ENCODE measurements at regions not wholly inside any gene's neighbourhood (a gene's known extent, or its start where the extent isn't known, plus 50 kb on each side); places are given as distances from the start of the nearest gene placed in this dataset.
A peak's percentile ranks its signal among the peaks of the same experiment; 100 is the strongest.

DNA sequence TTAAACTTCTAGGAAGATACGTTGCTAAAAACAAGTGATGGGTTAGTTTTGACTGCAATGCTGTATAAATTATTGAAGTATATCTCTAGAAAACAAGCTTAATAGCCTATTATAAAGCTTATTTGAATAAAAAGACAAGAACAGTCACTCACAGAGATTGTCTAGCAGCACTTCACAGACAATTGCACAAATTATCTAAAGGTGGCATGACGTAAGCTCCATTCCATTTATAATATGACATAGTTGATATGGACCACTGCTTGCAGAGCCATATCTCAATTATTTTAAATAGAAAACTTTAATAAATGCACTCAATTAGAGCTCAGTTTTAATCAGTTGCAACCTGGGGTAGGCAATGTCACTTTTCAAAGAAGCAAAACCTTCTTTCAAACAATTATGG is 319.9 kb upstream of the GBE1 start:
- H3K9ac ChIP-seq, result no peak overlapping the region
- no peak for TF ChIP-seq Cebpa-rat (IDR thresholded peaks at IDR 0.05)
- H3K36me3 ChIP-seq, result no peaks in the 10 kb centered on the region
- peak overlapping the region in 8 of 11 experiments; percentile 71 to 80 (median 74); a peak in 13 of 22 replicates for H3K27ac ChIP-seq
- H3K9me3 ChIP-seq (replicated peaks in 1 of 11), result no peaks in the 10 kb centered on the region
- H3K27me3 ChIP-seq, result 0 out of 22 replicates have a peak, but pooled peaks cover 0 to 5% (median 0%) of the 10 kb centered on the region in 11 experiments
- peaks cover 33 to 51% (median 46%) of the 10 kb centered on the region in 10 experiments for H3K4me1 ChIP-seq
- H4K20me1 ChIP-seq, result no peaks in the 10 kb centered on the region
- H3K4me3 ChIP-seq, result no peak overlapping the region
- peak overlapping the region; percentile 37 to 79 (median 74); a peak in 18 of 22 replicates for H3K4me2 ChIP-seq

DNA sequence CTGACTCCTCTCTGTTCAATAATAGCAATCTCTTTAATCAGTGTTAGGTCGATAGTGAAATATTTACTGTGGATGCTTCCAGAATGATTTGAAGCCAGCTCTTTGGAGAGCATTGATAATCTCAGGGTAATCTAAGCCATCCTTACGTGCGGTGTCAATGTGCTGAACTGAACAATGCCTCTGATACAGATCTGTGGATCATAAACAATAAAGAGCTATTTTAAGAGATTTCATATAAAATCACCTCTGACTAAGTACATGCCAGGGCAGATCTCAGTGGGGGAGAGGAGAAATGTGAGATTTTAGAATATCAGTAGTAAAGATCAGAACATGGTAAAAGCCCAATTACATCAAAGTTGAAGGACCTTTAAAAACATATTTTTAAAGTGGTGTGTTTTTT is 319.3 kb upstream of the GBE1 start:
- 0 out of 22 replicates have a peak, but pooled peaks cover 0 to 5% (median 0%) of the 10 kb centered on the region in 11 experiments for H3K27me3 ChIP-seq
- H3K27ac ChIP-seq, result peak overlapping the region in 10 of 11 experiments; percentile 26 to 80 (median 74); a peak in 20 of 22 replicates
- H3K4me3 ChIP-seq, result peak overlapping the region in 1 of 10 experiments; percentile 30; a peak in 3 of 20 replicates
- no peak for TF ChIP-seq Cebpa-rat (IDR thresholded peaks at IDR 0.05)
- H3K4me2 ChIP-seq, result peak overlapping the region; percentile 37 to 79 (median 74); a peak in 21 of 22 replicates
- H4K20me1 ChIP-seq, result no peaks in the 10 kb centered on the region
- no peaks in the 10 kb centered on the region for H3K9me3 ChIP-seq (replicated peaks in 1 of 11)
- peak overlapping the region in 10 of 11 experiments; percentile 3 to 67 (median 52); a peak in 15 of 22 replicates for H3K9ac ChIP-seq
- H3K36me3 ChIP-seq, result no peaks in the 10 kb centered on the region
- peaks cover 33 to 51% (median 44%) of the 10 kb centered on the region in 10 experiments for H3K4me1 ChIP-seq

DNA sequence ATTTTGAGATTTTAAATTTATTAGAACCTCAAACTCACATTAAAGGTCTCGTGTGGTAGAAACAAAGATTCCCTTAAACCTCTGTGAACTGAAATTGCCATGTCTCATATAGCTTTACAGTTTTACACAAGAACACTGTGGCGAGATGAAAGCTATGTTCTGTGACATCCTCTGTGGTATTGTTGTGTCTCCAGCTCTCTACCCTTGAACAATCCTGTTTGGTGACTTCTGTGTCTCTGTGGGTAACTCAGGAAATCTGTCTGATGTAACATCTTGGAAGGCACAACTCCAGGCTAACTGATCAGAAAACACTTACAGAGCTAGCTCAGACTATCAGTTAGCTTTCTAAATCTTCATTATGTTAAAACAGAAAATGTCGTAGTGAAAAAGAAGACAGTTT is 318.8 kb upstream of the GBE1 start:
- no peaks in the 10 kb centered on the region for H4K20me1 ChIP-seq
- no peaks in the 10 kb centered on the region for H3K36me3 ChIP-seq
- peak overlapping the region; percentile 37 to 79 (median 74) for H3K4me2 ChIP-seq
- no peaks in the 10 kb centered on the region for H3K9me3 ChIP-seq (replicated peaks in 1 of 11)
- peak in 5 of 11 experiments; percentile 34 to 75 (median 74); a peak in 9 of 22 replicates for TF ChIP-seq Cebpa-rat (IDR thresholded peaks at IDR 0.05)
- 0 out of 22 replicates have a peak, but pooled peaks cover 0 to 5% (median 0%) of the 10 kb centered on the region in 11 experiments for H3K27me3 ChIP-seq
- peak overlapping the region in 1 of 10 experiments; percentile 30; a peak in 3 of 20 replicates for H3K4me3 ChIP-seq
- H3K27ac ChIP-seq, result peak overlapping the region in 10 of 11 experiments; percentile 26 to 80 (median 74); a peak in 20 of 22 replicates
- peak overlapping the region; percentile 3 to 67 (median 53); a peak in 16 of 22 replicates for H3K9ac ChIP-seq
- peaks cover 33 to 51% (median 44%) of the 10 kb centered on the region in 10 experiments for H3K4me1 ChIP-seq

GRCh38 chr3:82079335-82079890 is 318.0 kb upstream of the GBE1 start:
- Histone ChIP-seq H3K9me3 (replicated peaks in 1 of 11) (no peaks in the 10 kb centered on the region), H3K4me2 (peak overlapping the region; percentile 23 to 84 (median 74)), H3K27me3 (0 out of 22 replicates have a peak, but pooled peaks cover 0 to 5% (median 0%) of the 10 kb centered on the region in 11 experiments), H3K36me3 (no peaks in the 10 kb centered on the region), H3K4me1 (peaks cover 33 to 51% (median 44%) of the 10 kb centered on the region in 10 experiments), H3K4me3 (no peak overlapping the region), H4K20me1 (no peaks in the 10 kb centered on the region), H3K27ac (peak overlapping the region in 9 of 11 experiments; percentile 34 to 80 (median 74); a peak in 17 of 22 replicates), H3K9ac (peak overlapping the region in 2 of 11 experiments; percentile 43 to 59; a peak in 4 of 22 replicates)
- TF ChIP-seq Cebpa-rat (IDR thresholded peaks at IDR 0.05), result no peak

GRCh38 chr3:82078246-82078645 is 316.8 kb upstream of the GBE1 start:
- H3K27ac ChIP-seq, result no peak overlapping the region
- H3K4me2 ChIP-seq, result peak overlapping the region in 10 of 11 experiments; percentile 23 to 84 (median 72); a peak in 16 of 22 replicates
- H3K9me3 ChIP-seq (replicated peaks in 1 of 11), result no peaks in the 10 kb centered on the region
- peaks cover 33 to 49% (median 43%) of the 10 kb centered on the region in 10 experiments for H3K4me1 ChIP-seq
- TF ChIP-seq Cebpa-rat (IDR thresholded peaks at IDR 0.05), result no peak
- no peaks in the 10 kb centered on the region for H3K36me3 ChIP-seq
- H4K20me1 ChIP-seq, result no peaks in the 10 kb centered on the region
- 0 out of 22 replicates have a peak, but pooled peaks cover 0 to 5% (median 0%) of the 10 kb centered on the region in 11 experiments for H3K27me3 ChIP-seq
- H3K9ac ChIP-seq, result no peak overlapping the region
- H3K4me3 ChIP-seq, result no peak overlapping the region

- Histone ChIP-seq H3K4me2 (no peak overlapping the region), H3K4me1 (no peaks in the 10 kb centered on the region), H3K27me3 (no peaks in the 10 kb centered on the region), H3K9me3 (replicated peaks in 1 of 11) (no peaks in the 10 kb centered on the region), H4K20me1 (no peaks in the 10 kb centered on the region), H3K4me3 (no peak overlapping the region), H3K9ac (no peak overlapping the region), H3K36me3 (no peaks in the 10 kb centered on the region), H3K27ac (no peak overlapping the region)
- no peak for TF ChIP-seq Cebpa-rat (IDR thresholded peaks at IDR 0.05)
Observed at GRCh38 chr3:82067420-82067819, 306.0 kb upstream of the GBE1 start.

GRCh38 chr3:82058809-82059208 is 297.4 kb upstream of the GBE1 start:
- Histone ChIP-seq H3K9ac (no peak overlapping the region), H4K20me1 (no peaks in the 10 kb centered on the region), H3K9me3 (replicated peaks in 1 of 11) (no peaks in the 10 kb centered on the region), H3K36me3 (no peaks in the 10 kb centered on the region), H3K27me3 (no peaks in the 10 kb centered on the region), H3K27ac (no peak overlapping the region), H3K4me2 (no peak overlapping the region), H3K4me3 (no peak overlapping the region), H3K4me1 (no peaks in the 10 kb centered on the region)
- TF ChIP-seq Cebpa-rat (IDR thresholded peaks at IDR 0.05), result no peak

DNA sequence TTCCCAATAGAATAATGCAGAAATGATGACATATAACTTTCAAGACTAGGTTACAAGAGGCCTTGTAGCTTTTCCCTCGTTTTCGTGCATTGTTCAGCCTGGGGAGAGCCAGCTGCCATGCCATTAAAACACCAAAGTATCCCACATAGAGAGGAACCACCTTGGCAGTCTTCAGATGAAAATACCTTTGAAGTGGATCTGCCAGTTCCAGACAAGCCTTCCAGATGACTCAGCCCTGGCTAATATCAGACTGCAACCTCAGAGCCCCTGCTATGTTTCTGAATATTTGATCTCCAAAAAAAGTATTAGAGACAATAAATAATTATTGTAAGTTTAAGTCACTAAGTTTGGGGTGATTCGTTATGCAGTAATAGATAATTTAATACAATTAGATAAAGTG is 294.3 kb upstream of the GBE1 start:
- Histone ChIP-seq H3K4me1 (no peaks in the 10 kb centered on the region), H3K36me3 (no peaks in the 10 kb centered on the region), H3K4me3 (no peak overlapping the region), H3K4me2 (no peak overlapping the region), H3K9ac (no peak overlapping the region), H4K20me1 (no peaks in the 10 kb centered on the region), H3K9me3 (replicated peaks in 1 of 11) (no peaks in the 10 kb centered on the region), H3K27ac (no peak overlapping the region), H3K27me3 (no peaks in the 10 kb centered on the region)
- no peak for TF ChIP-seq Cebpa-rat (IDR thresholded peaks at IDR 0.05)

DNA sequence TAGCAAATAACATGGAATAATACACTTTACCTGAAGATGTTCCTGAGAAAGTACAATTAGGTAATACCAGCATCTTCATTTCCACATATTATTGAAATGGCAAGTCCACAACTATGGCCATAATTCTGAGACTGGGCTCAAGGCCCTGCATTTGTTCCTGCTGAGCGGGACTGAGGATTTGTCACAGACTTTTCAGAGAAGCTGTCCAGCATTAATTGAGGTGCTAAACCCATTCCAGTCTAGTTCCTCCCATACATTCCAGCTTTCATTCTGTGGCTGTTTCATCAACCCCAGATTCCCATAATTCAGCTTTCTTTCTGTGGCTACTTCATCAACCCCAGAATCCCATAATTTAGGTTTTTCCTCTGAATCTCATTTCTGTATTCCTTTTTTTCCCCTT is 293.4 kb upstream of the GBE1 start:
- Histone ChIP-seq H4K20me1 (no peaks in the 10 kb centered on the region), H3K9ac (no peak overlapping the region), H3K27ac (no peak overlapping the region), H3K4me2 (no peak overlapping the region), H3K9me3 (replicated peaks in 1 of 11) (no peaks in the 10 kb centered on the region), H3K4me1 (no peaks in the 10 kb centered on the region), H3K4me3 (no peak overlapping the region), H3K36me3 (no peaks in the 10 kb centered on the region), H3K27me3 (no peaks in the 10 kb centered on the region)
- no peak for TF ChIP-seq Cebpa-rat (IDR thresholded peaks at IDR 0.05)

Data from BLaER1 treated with 17β-estradiol and CSF1 and Interleukin-3, amounts not matched to agents 10 nM and 100 nM (cell line).